Endodermal cell (in vitro differentiated cells): ENCODE measurements at regions not wholly inside any gene's neighbourhood (a gene's known extent, or its start where the extent isn't known, plus 50 kb on each side); places are given as distances from the start of the nearest gene placed in this dataset.

Experiments used
- DNase-seq: peaks from one replicate; pipeline ENCODE4 v3.0.0-alpha.2; 2017
- H3K27ac ChIP-seq: 2 replicates; pipeline ENCODE4 v1.5.1; 2013; ENCODE audit warnings: mild to moderate bottlenecking, low read depth, low read length, moderate library complexity
- H3K27me3 ChIP-seq: 2 replicates; pipeline ENCODE4 v1.6.1; 2013; ENCODE audit warnings: mild to moderate bottlenecking, low read length, moderate library complexity; ENCODE audit not compliant: insufficient read depth, control insufficient read depth, poor library complexity, severe bottlenecking
- H3K36me3 ChIP-seq: 2 replicates; pipeline ENCODE4 v1.7.0; 2013; ENCODE audit warnings: mild to moderate bottlenecking, low read length, moderate library complexity; ENCODE audit not compliant: control insufficient read depth, insufficient read depth
- H3K4me1 ChIP-seq: one replicate; pipeline ENCODE4 v1.7.0; 2013; ENCODE audit warnings: low read length; ENCODE audit not compliant: control insufficient read depth, insufficient read depth
- H3K4me3 ChIP-seq: 2 replicates; pipeline ENCODE4 v1.5.1; 2013; ENCODE audit warnings: mild to moderate bottlenecking, low read length, moderate library complexity
- H3K9ac ChIP-seq: 2 replicates; pipeline ENCODE4 v1.6.1; 2013; ENCODE audit warnings: mild to moderate bottlenecking, low read length, moderate library complexity; ENCODE audit not compliant: poor library complexity, severe bottlenecking; ENCODE audit errors: extremely low read depth
- H3K9me3 ChIP-seq: 2 replicates; pipeline ENCODE4 v1.6.1; 2013; ENCODE audit warnings: mild to moderate bottlenecking, low read length, moderate library complexity; ENCODE audit not compliant: control insufficient read depth
- H3K27ac Mint-ChIP-seq: 2 replicates; pipeline ENCODE4 v1.8.0; 2020; ENCODE audit warnings: mixed read lengths
- H3K27me3 Mint-ChIP-seq: 2 replicates; pipeline ENCODE4 v1.8.0; 2021; ENCODE audit warnings: mild to moderate bottlenecking, mixed read lengths; ENCODE audit not compliant: insufficient read depth
- H3K36me3 Mint-ChIP-seq: 2 replicates; pipeline ENCODE4 v1.8.0; 2020; ENCODE audit warnings: low read depth, mixed read lengths
- H3K4me1 Mint-ChIP-seq: 2 replicates; pipeline ENCODE4 v1.8.0; 2020; ENCODE audit warnings: mixed read lengths
- H3K4me3 Mint-ChIP-seq: 2 replicates; pipeline ENCODE4 v1.8.0; 2020; ENCODE audit warnings: mild to moderate bottlenecking, moderate library complexity, mixed read lengths
- H3K9me3 Mint-ChIP-seq: 2 replicates; pipeline ENCODE4 v1.8.0; 2020; ENCODE audit warnings: mild to moderate bottlenecking, mixed read lengths
- WGBS, 2 experiments: methylation state at CpG; one replicate each; pipeline versions ENCODE4 v1.1.5 to v1.1.7; 2013; ENCODE audit warnings: missing lambda C conversion rate in 2 of 2, mixed read lengths in 1 of 2; ENCODE audit not compliant: insufficient coverage in 1 of 2, insufficient read length in 1 of 2; 5-methylcytosine and 5-hydroxymethylcytosine counted together
- TF ChIP-seq, protein P1 (sequence below): fragments of 200-600 bp; sonication (generic); conservative IDR thresholded peaks from 2 replicates; pipeline ENCODE4 v1.5.0; 2021; ENCODE audit warnings: antibody characterized with exemption, mild to moderate bottlenecking

- Histone ChIP-seq H3K4me3 (no peak overlapping the region), H3K27ac (no peak overlapping the region), H3K36me3 (no peaks in the 10 kb centered on the region), H3K9ac (no peak overlapping the region), H3K27me3 (no peaks in the 10 kb centered on the region), H3K9me3 (no peaks in the 10 kb centered on the region), H3K4me1 (no peaks in the 10 kb centered on the region)
- H3K9me3 Mint-ChIP-seq: no peaks in the 10 kb centered on the region
- H3K27ac Mint-ChIP-seq: no peak overlapping the region
- TF ChIP-seq, protein P1, sequence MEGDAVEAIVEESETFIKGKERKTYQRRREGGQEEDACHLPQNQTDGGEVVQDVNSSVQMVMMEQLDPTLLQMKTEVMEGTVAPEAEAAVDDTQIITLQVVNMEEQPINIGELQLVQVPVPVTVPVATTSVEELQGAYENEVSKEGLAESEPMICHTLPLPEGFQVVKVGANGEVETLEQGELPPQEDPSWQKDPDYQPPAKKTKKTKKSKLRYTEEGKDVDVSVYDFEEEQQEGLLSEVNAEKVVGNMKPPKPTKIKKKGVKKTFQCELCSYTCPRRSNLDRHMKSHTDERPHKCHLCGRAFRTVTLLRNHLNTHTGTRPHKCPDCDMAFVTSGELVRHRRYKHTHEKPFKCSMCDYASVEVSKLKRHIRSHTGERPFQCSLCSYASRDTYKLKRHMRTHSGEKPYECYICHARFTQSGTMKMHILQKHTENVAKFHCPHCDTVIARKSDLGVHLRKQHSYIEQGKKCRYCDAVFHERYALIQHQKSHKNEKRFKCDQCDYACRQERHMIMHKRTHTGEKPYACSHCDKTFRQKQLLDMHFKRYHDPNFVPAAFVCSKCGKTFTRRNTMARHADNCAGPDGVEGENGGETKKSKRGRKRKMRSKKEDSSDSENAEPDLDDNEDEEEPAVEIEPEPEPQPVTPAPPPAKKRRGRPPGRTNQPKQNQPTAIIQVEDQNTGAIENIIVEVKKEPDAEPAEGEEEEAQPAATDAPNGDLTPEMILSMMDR: no peak
- H3K27me3 Mint-ChIP-seq: no peaks in the 10 kb centered on the region
- no peak overlapping the region for H3K4me3 Mint-ChIP-seq
- H3K4me1 Mint-ChIP-seq: no peaks in the 10 kb centered on the region
- no peak for DNase-seq
- WGBS, 2 experiments: 40% methylated on average over 4 of the region's 4 CpGs; no CpG with 5 or more reads in 1 of the 2 experiments
- H3K36me3 Mint-ChIP-seq: no peaks in the 10 kb centered on the region
Observed at GRCh38 chrY:19142093-19142492, 368.6 kb upstream of the HSFY2 start.

- Histone ChIP-seq H3K4me1 (no peaks in the 10 kb centered on the region), H3K9me3 (no peaks in the 10 kb centered on the region), H3K27me3 (no peaks in the 10 kb centered on the region), H3K36me3 (no peaks in the 10 kb centered on the region), H3K9ac (no peak overlapping the region), H3K27ac (no peak overlapping the region), H3K4me3 (no peak overlapping the region)
- no peaks in the 10 kb centered on the region for H3K36me3 Mint-ChIP-seq
- H3K9me3 Mint-ChIP-seq: no peaks in the 10 kb centered on the region
- H3K27me3 Mint-ChIP-seq: no peaks in the 10 kb centered on the region
- H3K4me3 Mint-ChIP-seq: no peak overlapping the region
- TF ChIP-seq, protein P1: no peak
- no peak for DNase-seq
- WGBS, 2 experiments: 87 to 96% methylated on average over 3 to 4 of the region's 5 CpGs
- H3K4me1 Mint-ChIP-seq: no peaks in the 10 kb centered on the region
- no peak overlapping the region for H3K27ac Mint-ChIP-seq
Observed at GRCh38 chrY:19140285-19140920, 366.9 kb upstream of the HSFY2 start.

GRCh38 chrY:19134426-19134825 is 360.9 kb upstream of the HSFY2 start:
- no peak overlapping the region for H3K9ac ChIP-seq
- 98% methylated on average over 2 of the region's 2 CpGs; no CpG with 5 or more reads in 1 of the 2 experiments for WGBS, 2 experiments
- H3K27ac ChIP-seq: no peak overlapping the region
- Mint-ChIP-seq H3K27me3 (no peaks in the 10 kb centered on the region), H3K9me3 (no peaks in the 10 kb centered on the region), H3K4me3 (no peak overlapping the region), H3K36me3 (no peaks in the 10 kb centered on the region), H3K4me1 (no peaks in the 10 kb centered on the region), H3K27ac (no peak overlapping the region)
- H3K4me3 ChIP-seq: no peak overlapping the region
- TF ChIP-seq, protein P1: no peak
- no peaks in the 10 kb centered on the region for H3K4me1 ChIP-seq
- no peak for DNase-seq
- H3K9me3 ChIP-seq: no peaks in the 10 kb centered on the region
- no peaks in the 10 kb centered on the region for H3K36me3 ChIP-seq
- H3K27me3 ChIP-seq: no peaks in the 10 kb centered on the region
